ENCODE measurements at regions not wholly inside any gene's neighbourhood (a gene's known extent, or its start where the extent isn't known, plus 50 kb on each side); places are given as distances from the start of the nearest gene placed in this dataset.

DNA sequence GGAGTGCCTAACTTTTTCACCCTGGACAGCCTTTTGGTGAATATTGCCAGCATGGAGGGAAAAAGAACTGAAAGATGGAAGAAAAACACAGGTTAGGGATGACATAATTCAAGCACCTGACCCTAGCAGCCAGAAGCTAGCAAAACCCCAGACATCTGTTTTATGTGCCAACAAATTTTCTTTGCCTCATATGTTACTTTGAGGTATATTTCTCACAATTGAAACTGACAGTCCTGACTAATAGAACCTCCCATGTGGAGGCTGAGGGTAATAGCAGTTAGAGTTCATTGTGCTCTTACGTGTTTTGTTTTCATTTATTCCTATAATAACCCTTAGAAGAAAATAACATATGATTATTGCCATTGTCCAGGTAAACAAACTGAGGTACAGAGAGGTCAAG lies 71.5 kb upstream of the SLC25A26 start:
- no peaks in the 10 kb centered on the region for H3K4me1 ChIP-seq (ENCODE audit: control insufficient read depth in 2 of 2, insufficient read depth in 2 of 2, low read length in 2 of 2)
- H3K27ac ChIP-seq (ENCODE audit: low read depth in 1 of 2, low read length in 1 of 2): no peak overlapping the region
- H3K9me3 ChIP-seq (ENCODE audit: control insufficient read depth in 2 of 2, insufficient read depth in 1 of 2, low read length in 1 of 2): no peaks in the 10 kb centered on the region
- H3K27me3 ChIP-seq (ENCODE audit: control insufficient read depth in 2 of 2, insufficient read depth in 1 of 2, low read length in 1 of 2): no peaks in the 10 kb centered on the region
- no peaks in the 10 kb centered on the region for H3K36me3 ChIP-seq (ENCODE audit: control insufficient read depth in 2 of 2, insufficient read depth in 2 of 2, low read length in 1 of 2)
- DNase-seq (ENCODE audit: low read depth in 6 of 9, low spot score in 9 of 9): no peak
- 91% methylated on average over 1 of the region's 1 CpG for WGBS
- H3K4me3 ChIP-seq (ENCODE audit: low read length in 2 of 2): no peak overlapping the region

DNA sequence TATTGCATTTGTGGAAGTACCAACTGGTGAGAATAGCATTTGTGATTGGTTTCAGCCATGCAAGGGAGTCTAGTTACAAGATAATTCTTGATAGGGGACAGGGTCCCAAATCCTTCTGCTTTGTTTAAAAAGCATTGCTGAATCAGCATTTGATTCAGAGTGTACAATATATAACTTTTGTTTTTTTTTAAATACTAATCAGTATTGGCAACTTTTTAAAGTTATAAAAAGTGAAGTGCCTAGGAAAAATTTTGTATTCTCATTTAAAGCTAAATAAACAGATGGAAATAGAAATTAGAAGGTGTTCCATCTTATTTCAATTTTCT lies 75.4 kb upstream of the SLC25A26 start:
- Histone ChIP-seq H3K4me1 (ENCODE audit: control insufficient read depth in 2 of 2, insufficient read depth in 2 of 2, low read length in 2 of 2) (no peaks in the 10 kb centered on the region), H3K36me3 (ENCODE audit: control insufficient read depth in 2 of 2, insufficient read depth in 2 of 2, low read length in 1 of 2) (no peaks in the 10 kb centered on the region), H3K27me3 (ENCODE audit: control insufficient read depth in 2 of 2, insufficient read depth in 1 of 2, low read length in 1 of 2) (no peaks in the 10 kb centered on the region), H3K9me3 (ENCODE audit: control insufficient read depth in 2 of 2, insufficient read depth in 1 of 2, low read length in 1 of 2) (no peaks in the 10 kb centered on the region), H3K4me3 (ENCODE audit: low read length in 2 of 2) (no peak overlapping the region), H3K27ac (ENCODE audit: low read depth in 1 of 2, low read length in 1 of 2) (no peak overlapping the region)
- no peak for DNase-seq (ENCODE audit: low read depth in 6 of 9, low spot score in 9 of 9)

DNA sequence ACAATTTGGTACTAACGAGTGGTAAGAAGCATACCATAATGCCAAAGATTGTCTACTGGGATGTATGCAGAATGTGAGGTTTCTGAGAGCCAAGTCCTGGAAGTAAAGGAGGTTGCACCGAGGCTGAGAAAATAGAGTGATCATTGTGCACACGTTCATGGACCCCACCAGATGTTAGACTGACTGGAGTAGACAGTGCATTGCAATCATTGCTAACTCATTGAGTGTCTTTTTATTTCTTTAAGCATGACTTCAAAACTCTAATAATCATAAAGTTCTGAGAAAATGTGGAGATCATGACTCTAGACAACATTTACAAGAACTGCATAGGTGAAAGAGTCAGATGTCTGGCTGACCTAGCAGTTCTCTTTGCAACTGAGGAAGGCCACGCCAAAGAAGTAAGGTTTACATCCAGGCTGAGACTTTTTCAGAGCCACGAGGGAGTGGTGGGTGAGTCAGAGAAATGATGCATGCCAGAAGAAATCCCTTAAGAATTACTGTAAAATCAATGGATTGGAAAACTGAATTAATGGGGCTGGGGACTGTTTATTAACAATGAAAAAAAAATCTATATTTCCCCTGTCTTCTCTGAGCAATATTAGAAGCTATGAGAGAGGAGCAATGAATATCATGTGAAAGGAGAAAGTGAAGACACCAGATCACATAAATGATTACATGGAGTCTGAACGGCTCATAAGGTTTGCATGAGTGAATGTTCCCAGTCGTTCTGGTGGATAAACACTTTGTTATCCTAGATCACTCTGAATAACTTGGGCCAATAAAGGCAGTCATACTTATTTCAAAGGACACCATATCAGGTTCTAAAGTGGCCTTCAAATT lies 76.0 kb upstream of the SLC25A26 start:
- Histone ChIP-seq H3K27ac (ENCODE audit: low read depth in 1 of 2, low read length in 1 of 2) (no peak overlapping the region), H3K27me3 (ENCODE audit: control insufficient read depth in 2 of 2, insufficient read depth in 1 of 2, low read length in 1 of 2) (no peaks in the 10 kb centered on the region), H3K4me1 (ENCODE audit: control insufficient read depth in 2 of 2, insufficient read depth in 2 of 2, low read length in 2 of 2) (no peaks in the 10 kb centered on the region), H3K4me3 (ENCODE audit: low read length in 2 of 2) (no peak overlapping the region), H3K9me3 (ENCODE audit: control insufficient read depth in 2 of 2, insufficient read depth in 1 of 2, low read length in 1 of 2) (no peaks in the 10 kb centered on the region), H3K36me3 (ENCODE audit: control insufficient read depth in 2 of 2, insufficient read depth in 2 of 2, low read length in 1 of 2) (no peaks in the 10 kb centered on the region)
- 92% methylated on average over 7 of the region's 7 CpGs for WGBS
- DNase-seq (ENCODE audit: low read depth in 6 of 9, low spot score in 9 of 9): no peak

DNA sequence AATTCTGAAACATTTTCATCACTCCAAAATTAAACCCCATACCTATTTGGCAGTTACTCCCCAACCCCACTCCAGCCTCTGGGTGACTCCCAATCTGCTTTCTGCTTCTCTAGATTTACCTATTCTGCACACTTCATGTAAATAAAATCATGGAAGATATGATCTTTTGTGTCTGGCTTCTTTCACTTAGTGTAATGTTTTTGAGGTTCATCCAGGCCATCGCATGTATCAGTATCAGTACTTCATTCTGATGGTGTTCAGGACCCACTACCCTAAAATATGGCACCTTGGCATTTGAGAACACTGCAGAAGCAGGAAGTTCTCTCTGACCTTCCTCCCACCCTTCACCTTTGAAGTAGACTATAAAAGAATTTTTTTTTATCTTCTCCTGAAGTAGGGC lies 78.7 kb upstream of the SLC25A26 start:
- 100% methylated on average over 1 of the region's 1 CpG for WGBS
- Histone ChIP-seq H3K36me3 (ENCODE audit: control insufficient read depth in 2 of 2, insufficient read depth in 2 of 2, low read length in 1 of 2) (no peaks in the 10 kb centered on the region), H3K4me1 (ENCODE audit: control insufficient read depth in 2 of 2, insufficient read depth in 2 of 2, low read length in 2 of 2) (no peaks in the 10 kb centered on the region), H3K27me3 (ENCODE audit: control insufficient read depth in 2 of 2, insufficient read depth in 1 of 2, low read length in 1 of 2) (no peaks in the 10 kb centered on the region), H3K9me3 (ENCODE audit: control insufficient read depth in 2 of 2, insufficient read depth in 1 of 2, low read length in 1 of 2) (no peaks in the 10 kb centered on the region), H3K27ac (ENCODE audit: low read depth in 1 of 2, low read length in 1 of 2) (no peak overlapping the region), H3K4me3 (ENCODE audit: low read length in 2 of 2) (no peak overlapping the region)
- no peak for DNase-seq (ENCODE audit: low read depth in 6 of 9, low spot score in 9 of 9)

DNA sequence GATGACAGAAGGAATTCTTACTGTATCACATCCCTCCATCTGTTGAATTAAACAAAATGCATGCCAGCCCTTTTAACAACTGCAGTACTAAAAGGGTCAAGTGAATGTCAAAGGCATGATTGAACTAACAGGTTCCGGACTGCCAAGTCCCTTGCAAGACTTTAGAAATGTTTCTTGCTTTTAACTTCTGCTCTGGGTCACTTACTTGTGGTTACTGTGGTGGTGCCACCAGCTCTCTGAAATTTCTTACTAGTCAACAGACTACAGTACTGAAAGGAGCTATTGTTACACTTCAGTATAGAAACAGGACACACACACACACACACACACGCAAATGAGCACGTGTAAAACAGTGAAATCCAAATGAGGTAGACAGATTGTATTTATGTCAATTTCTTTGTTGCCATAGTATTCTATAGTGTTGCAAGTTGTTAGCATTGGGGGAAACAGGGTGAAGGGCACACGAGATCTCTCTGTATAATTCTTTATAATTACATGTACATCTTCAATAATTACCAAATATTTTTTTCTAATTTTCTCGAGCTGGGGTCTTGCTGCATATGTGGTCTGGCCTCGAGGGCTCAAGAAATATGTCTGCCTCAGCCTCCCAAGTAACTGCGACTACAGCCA lies 79.9 kb upstream of the SLC25A26 start:
- Histone ChIP-seq H3K4me1 (ENCODE audit: control insufficient read depth in 2 of 2, insufficient read depth in 2 of 2, low read length in 2 of 2) (no peaks in the 10 kb centered on the region), H3K36me3 (ENCODE audit: control insufficient read depth in 2 of 2, insufficient read depth in 2 of 2, low read length in 1 of 2) (no peaks in the 10 kb centered on the region), H3K9me3 (ENCODE audit: control insufficient read depth in 2 of 2, insufficient read depth in 1 of 2, low read length in 1 of 2) (no peaks in the 10 kb centered on the region), H3K27ac (ENCODE audit: low read depth in 1 of 2, low read length in 1 of 2) (no peak overlapping the region), H3K27me3 (ENCODE audit: control insufficient read depth in 2 of 2, insufficient read depth in 1 of 2, low read length in 1 of 2) (no peaks in the 10 kb centered on the region), H3K4me3 (ENCODE audit: low read length in 2 of 2) (no peak overlapping the region)
- no peak for DNase-seq (ENCODE audit: low read depth in 6 of 9, low spot score in 9 of 9)
- WGBS: 88% methylated on average over 7 of the region's 7 CpGs

DNA sequence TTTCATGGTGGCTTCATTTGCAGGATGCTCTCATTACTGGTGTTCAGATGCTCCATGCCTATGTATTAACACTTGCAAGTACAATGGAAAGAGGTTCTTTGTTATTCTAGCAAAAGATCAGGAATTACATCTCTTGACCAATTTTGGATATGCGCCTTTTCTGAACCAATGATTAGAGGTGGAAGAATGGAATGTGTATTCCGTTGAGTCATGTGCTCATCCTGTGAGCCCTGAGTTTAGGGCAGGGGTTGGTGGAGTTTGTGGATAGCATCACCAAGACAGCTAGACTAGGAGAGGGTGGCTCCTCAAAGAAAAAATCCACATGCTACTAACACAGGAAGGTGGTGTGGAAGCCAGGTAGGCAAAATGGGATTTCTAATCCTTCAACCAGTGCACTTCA lies 80.7 kb upstream of the SLC25A26 start:
- H3K36me3 ChIP-seq (ENCODE audit: control insufficient read depth in 2 of 2, insufficient read depth in 2 of 2, low read length in 1 of 2): no peaks in the 10 kb centered on the region
- 65% methylated on average over 2 of the region's 2 CpGs for WGBS
- no peaks in the 10 kb centered on the region for H3K9me3 ChIP-seq (ENCODE audit: control insufficient read depth in 2 of 2, insufficient read depth in 1 of 2, low read length in 1 of 2)
- H3K27ac ChIP-seq (ENCODE audit: low read depth in 1 of 2, low read length in 1 of 2): no peak overlapping the region
- DNase-seq (ENCODE audit: low read depth in 6 of 9, low spot score in 9 of 9): no peak
- H3K4me3 ChIP-seq (ENCODE audit: low read length in 2 of 2): no peak overlapping the region
- no peaks in the 10 kb centered on the region for H3K4me1 ChIP-seq (ENCODE audit: control insufficient read depth in 2 of 2, insufficient read depth in 2 of 2, low read length in 2 of 2)
- H3K27me3 ChIP-seq (ENCODE audit: control insufficient read depth in 2 of 2, insufficient read depth in 1 of 2, low read length in 1 of 2): no peaks in the 10 kb centered on the region

DNA sequence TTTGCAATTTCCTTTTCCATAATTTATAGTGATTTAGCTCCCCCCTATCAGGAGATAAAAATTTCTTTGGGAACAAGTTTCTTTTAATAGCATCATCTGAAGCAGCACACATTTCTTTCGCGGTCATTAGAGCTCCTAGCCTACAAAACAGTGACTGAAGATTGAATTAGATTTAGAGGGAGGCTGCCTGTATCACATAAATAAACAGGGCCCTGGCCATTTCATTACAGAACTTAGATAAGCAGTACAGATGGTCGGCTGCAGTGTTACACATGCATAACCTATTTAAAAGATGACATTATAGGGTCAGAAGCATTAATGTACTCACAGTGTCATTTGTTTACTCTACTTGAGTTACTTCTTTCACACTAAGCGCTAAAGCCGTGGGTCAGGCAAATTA lies 81.4 kb upstream of the SLC25A26 start:
- no peaks in the 10 kb centered on the region for H3K36me3 ChIP-seq (ENCODE audit: control insufficient read depth in 2 of 2, insufficient read depth in 2 of 2, low read length in 1 of 2)
- no peaks in the 10 kb centered on the region for H3K27me3 ChIP-seq (ENCODE audit: control insufficient read depth in 2 of 2, insufficient read depth in 1 of 2, low read length in 1 of 2)
- H3K4me3 ChIP-seq (ENCODE audit: low read length in 2 of 2): no peak overlapping the region
- no peak for DNase-seq (ENCODE audit: low read depth in 6 of 9, low spot score in 9 of 9)
- H3K9me3 ChIP-seq (ENCODE audit: control insufficient read depth in 2 of 2, insufficient read depth in 1 of 2, low read length in 1 of 2): no peaks in the 10 kb centered on the region
- 81% methylated on average over 5 of the region's 5 CpGs for whole genome bisulfite sequencing
- no peak overlapping the region for H3K27ac ChIP-seq (ENCODE audit: low read depth in 1 of 2, low read length in 1 of 2)
- H3K4me1 ChIP-seq (ENCODE audit: control insufficient read depth in 2 of 2, insufficient read depth in 2 of 2, low read length in 2 of 2): no peaks in the 10 kb centered on the region

DNA sequence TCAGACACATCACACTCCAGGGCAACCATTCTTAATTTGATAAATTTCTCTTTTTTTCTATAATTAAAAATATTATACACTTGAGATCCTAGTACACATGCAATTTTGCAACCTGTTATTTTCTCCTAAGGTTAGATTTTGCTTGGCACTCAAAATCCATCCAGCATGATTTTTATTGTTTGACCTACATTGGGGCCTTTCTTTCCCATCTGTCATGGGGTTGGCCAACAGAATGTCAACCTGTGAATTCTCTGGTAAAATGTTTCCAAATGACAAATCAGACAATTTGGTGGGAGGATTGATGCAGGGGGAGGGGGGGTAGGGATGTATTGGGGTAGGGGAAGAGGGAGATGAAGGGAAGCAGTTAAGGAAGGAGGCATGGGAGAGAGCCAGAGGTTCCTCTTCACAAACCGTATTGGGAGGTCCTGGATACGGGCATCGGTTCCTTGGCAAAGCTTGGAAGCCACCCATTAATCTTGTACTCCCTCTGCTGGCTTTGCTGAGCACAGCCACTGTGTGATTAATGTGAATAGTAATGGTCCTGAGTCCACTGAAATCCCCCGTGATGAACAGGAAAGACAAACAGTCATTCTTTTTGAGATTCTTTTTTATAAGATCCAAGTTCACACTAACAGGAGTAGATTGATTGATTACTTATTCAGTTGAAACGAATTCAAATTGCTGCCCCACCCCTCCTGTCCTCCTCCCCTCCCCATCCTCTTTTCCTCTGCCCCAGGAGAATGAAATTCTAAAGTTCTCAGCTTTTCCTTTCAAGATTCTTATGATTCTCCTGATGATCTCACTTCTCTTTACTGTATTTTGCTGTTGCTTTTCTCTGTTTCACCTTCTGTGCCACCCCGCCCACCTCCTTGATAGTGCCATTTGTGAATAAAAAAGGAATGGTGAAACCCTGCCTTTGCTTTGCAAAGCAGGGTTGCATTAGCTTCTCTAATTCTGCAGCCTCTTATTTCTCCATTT lies 82.2 kb upstream of the SLC25A26 start:
- peak in 2 of 9 donors; percentile 4 for DNase-seq (ENCODE audit: low read depth in 6 of 9, low spot score in 9 of 9)
- 21% methylated on average over 6 of the region's 6 CpGs for WGBS

DNA sequence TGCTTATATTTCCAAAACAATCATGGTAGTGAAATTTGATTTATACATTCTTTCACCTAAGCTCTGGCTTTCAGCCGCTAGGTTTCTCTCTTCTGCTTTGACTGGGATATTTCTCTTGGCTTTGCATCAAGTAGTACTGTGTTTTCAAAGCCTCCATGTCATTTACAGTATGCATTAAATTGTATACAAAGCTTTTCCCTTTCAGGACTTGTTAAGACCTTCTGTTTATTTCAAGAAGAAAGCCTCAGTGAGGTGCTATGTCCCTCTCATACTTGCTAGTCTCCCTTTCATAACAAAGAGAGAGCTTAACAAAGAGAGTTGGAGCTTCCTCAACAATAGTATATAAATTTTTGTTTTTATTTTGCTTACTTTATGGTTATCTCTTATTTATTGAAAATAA lies 84.2 kb upstream of the SLC25A26 start:
- DNase-seq (ENCODE audit: low read depth in 6 of 9, low spot score in 9 of 9): no peak
- Histone ChIP-seq H3K9me3 (ENCODE audit: control insufficient read depth in 2 of 2, insufficient read depth in 1 of 2, low read length in 1 of 2) (no peaks in the 10 kb centered on the region), H3K4me1 (ENCODE audit: control insufficient read depth in 2 of 2, insufficient read depth in 2 of 2, low read length in 2 of 2) (no peaks in the 10 kb centered on the region), H3K4me3 (ENCODE audit: low read length in 2 of 2) (no peak overlapping the region), H3K27me3 (ENCODE audit: control insufficient read depth in 2 of 2, insufficient read depth in 1 of 2, low read length in 1 of 2) (no peaks in the 10 kb centered on the region), H3K27ac (ENCODE audit: low read depth in 1 of 2, low read length in 1 of 2) (no peak overlapping the region), H3K36me3 (ENCODE audit: control insufficient read depth in 2 of 2, insufficient read depth in 2 of 2, low read length in 1 of 2) (no peaks in the 10 kb centered on the region)
- 93% methylated on average over 1 of the region's 1 CpG for WGBS

More for the DNA sequence above, 82.2 kb upstream of the SLC25A26 start:
- Histone ChIP-seq H3K4me3 (ENCODE audit: low read length in 2 of 2) (no peak overlapping the region), H3K4me1 (ENCODE audit: control insufficient read depth in 2 of 2, insufficient read depth in 2 of 2, low read length in 2 of 2) (no peaks in the 10 kb centered on the region), H3K27me3 (ENCODE audit: control insufficient read depth in 2 of 2, insufficient read depth in 1 of 2, low read length in 1 of 2) (no peaks in the 10 kb centered on the region), H3K27ac (ENCODE audit: low read depth in 1 of 2, low read length in 1 of 2) (no peak overlapping the region), H3K9me3 (ENCODE audit: control insufficient read depth in 2 of 2, insufficient read depth in 1 of 2, low read length in 1 of 2) (no peaks in the 10 kb centered on the region), H3K36me3 (ENCODE audit: control insufficient read depth in 2 of 2, insufficient read depth in 2 of 2, low read length in 1 of 2) (no peaks in the 10 kb centered on the region)
